Heart left ventricle (tissue), 16 donors: ENCODE measurements at regions not wholly inside any gene's neighbourhood (a gene's known extent, or its start where the extent isn't known, plus 50 kb on each side); places are given as distances from the start of the nearest gene placed in this dataset.

Experiments used
- ATAC-seq, 4 donors: fragments of 200-7000 bp; cut with Tn5 transposase; one replicate each; pipeline ENCODE4 v1.9.1; 2020 to 2022; ENCODE audit warnings: moderate library complexity in 4 of 4, mild to moderate bottlenecking in 3 of 4, moderate number of reproducible peaks in 1 of 4
- DNase-seq, 5 donors: peaks; one replicate each; pipeline ENCODE4 v3.0.0-alpha.2; 2020
- H3K27ac ChIP-seq, 12 donors: fragments of 200-600 bp; sonication (generic) in 4 of 12; one replicate each; pipeline versions ENCODE4 v1.5.0 to v1.8.0; 2016 to 2022; ENCODE audit warnings: mild to moderate bottlenecking in 2 of 12
- H3K27me3 ChIP-seq, 9 donors: fragments of 200-600 bp; sonication (generic) in 2 of 9; one replicate each; pipeline versions ENCODE4 v1.5.1 to v1.8.0; 2016 to 2022; ENCODE audit warnings: mild to moderate bottlenecking in 3 of 9
- H3K36me3 ChIP-seq, 9 donors: fragments of 200-600 bp; sonication (generic) in 2 of 9; one replicate each; pipeline versions ENCODE4 v1.5.0 to v1.8.0; 2018 to 2022; ENCODE audit warnings: mild to moderate bottlenecking in 2 of 9
- H3K4me1 ChIP-seq, 12 donors: fragments of 200-600 bp; sonication (generic) in 4 of 12; one replicate each; pipeline versions ENCODE4 v1.5.0 to v1.8.0; 2016 to 2022; ENCODE audit warnings: mild to moderate bottlenecking in 3 of 12
- H3K4me3 ChIP-seq, 12 donors: fragments of 200-600 bp; sonication (generic) in 4 of 12; one replicate each; pipeline versions ENCODE4 v1.5.0 to v1.8.0; 2017 to 2022; ENCODE audit warnings: mild to moderate bottlenecking in 9 of 12, moderate library complexity in 4 of 12
- H3K9me3 ChIP-seq, 12 donors: fragments of 200-600 bp; sonication (generic) in 4 of 12; one replicate each; pipeline versions ENCODE4 v1.5.0 to v1.8.0; 2016 to 2022; ENCODE audit warnings: mild to moderate bottlenecking in 1 of 12
- POLR2A ChIP-seq, 2 donors: fragments of 450-650 bp; IDR thresholded peaks; one replicate each; pipeline ENCODE4 v1.6.1; 2017; ENCODE audit warnings: antibody characterized with exemption in 2 of 2, mild to moderate bottlenecking in 2 of 2, moderate library complexity in 2 of 2
- WGBS, 4 donors: extraction: QIAGEN DNeasy Blood & Tissue Kit in 2 of 4; methylation state at CpG; one replicate each; pipeline versions ENCODE4 v1.1.5 to v1.1.7; 2013 to 2018; 5-methylcytosine and 5-hydroxymethylcytosine counted together
- intact Hi-C, 10 donors: fragments of 100-400 bp; cut with DNase I; formaldehyde crosslinking; loops; one replicate each; pipeline versions ENCODE4 v1.11.1 to v1.14.2; 2022
- TF ChIP-seq, protein P1 (sequence below), 12 donors: fragments of 200-600 bp; sonication (generic) in 4 of 12; IDR thresholded peaks; one replicate each; pipeline versions ENCODE4 v1.5.0 to v1.8.0; 2018 to 2022; ENCODE audit warnings: antibody characterized with exemption in 12 of 12, mild to moderate bottlenecking in 5 of 12
- donor health status: ischemic (EF 13 %, LVEDD 7.1; RV severe dilation, severe dysfunction).
- donor health status: healthy with polysubstance abuse.
- donor health status: DM: no; HTN: yes; CAD: no.
- donor health status: DM: no; HTN: no; CAD: no.
- donor health status: ischemic (EF 25% LVEDD 6.9; RV normal size, moderate dysfunction).
- donor health status: ischemic (EF 25% LVEDD 5.7; RV mildly dilated, moderate dysfunction).
- donor health status: healthy.
- donor health status: DM: yes; HTN: yes; CAD: no.
- donor health status: ischemic (EF 35%, LVEDD 5.7; RV mildly dilated, moderate dysfunction).
- donor health status: nonischemic (EF 11% LVEDD 7.7; RV severe dilation, severe dysfunction).
- donor health status: DM: yes; HTN: yes; CAD: no.
- donor health status: PGD.
- donor health status: ischemic (EF 29% LVEDD 5.4; RV normal size, mild dysfunction).
- donor health status: nonischemic (EF 23%, LVEDD 6.1; RV moderate dilation, normal function).

DNA sequence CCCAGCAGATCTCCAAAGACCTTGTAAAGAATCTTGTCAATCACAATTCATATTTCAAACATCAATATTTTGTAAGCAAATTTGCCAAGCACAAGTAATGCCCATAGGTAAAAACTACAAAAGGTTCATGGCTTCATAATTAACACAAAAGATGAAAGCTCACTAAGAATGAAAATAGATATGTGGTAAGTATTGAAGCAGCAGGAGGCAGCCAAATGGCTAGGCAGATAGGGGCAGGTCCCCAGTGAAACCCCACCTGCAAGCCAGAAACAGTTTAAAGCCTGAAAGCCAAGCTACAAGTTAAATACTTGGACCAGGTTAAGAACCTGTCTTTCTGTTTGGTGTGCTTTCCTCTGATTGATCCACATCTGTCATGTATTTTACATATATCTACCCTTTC is 942.6 kb upstream of the SPRY2 start:
- Histone ChIP-seq H3K4me3 (no peak overlapping the region), H3K4me1 (no peaks in the 10 kb centered on the region), H3K36me3 (no peaks in the 10 kb centered on the region), H3K27me3 (no peaks in the 10 kb centered on the region), H3K27ac (no peak overlapping the region), H3K9me3 (peaks cover 0 to 9% (median 0%) of the 10 kb centered on the region in 12 donors)
- intact Hi-C loops: no loop called here
- no peak for TF ChIP-seq POLR2A (IDR thresholded peaks at IDR 0.05)
- TF ChIP-seq, protein P1, sequence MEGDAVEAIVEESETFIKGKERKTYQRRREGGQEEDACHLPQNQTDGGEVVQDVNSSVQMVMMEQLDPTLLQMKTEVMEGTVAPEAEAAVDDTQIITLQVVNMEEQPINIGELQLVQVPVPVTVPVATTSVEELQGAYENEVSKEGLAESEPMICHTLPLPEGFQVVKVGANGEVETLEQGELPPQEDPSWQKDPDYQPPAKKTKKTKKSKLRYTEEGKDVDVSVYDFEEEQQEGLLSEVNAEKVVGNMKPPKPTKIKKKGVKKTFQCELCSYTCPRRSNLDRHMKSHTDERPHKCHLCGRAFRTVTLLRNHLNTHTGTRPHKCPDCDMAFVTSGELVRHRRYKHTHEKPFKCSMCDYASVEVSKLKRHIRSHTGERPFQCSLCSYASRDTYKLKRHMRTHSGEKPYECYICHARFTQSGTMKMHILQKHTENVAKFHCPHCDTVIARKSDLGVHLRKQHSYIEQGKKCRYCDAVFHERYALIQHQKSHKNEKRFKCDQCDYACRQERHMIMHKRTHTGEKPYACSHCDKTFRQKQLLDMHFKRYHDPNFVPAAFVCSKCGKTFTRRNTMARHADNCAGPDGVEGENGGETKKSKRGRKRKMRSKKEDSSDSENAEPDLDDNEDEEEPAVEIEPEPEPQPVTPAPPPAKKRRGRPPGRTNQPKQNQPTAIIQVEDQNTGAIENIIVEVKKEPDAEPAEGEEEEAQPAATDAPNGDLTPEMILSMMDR (IDR thresholded peaks at IDR 0.05): no peak
- DNase-seq: no peak
- no peak for ATAC-seq

DNA sequence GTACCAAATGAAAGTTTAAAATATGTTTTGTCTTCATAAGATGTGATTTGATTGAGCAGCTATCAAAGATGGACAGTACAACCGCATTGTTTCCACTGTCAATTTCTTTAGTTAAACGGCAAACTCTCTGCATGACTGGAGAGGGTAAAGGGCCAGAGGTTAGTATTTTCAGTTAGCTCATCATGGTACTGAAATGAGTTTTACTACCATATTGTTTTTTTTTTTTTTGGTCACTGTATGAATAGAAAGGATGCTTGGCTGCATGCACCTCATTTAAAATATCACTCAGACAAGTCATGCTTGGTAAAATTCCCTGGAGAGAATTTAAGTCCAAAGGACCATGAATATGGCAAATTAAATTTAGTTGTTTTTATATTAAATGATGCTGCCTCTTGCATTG is 942.1 kb upstream of the SPRY2 start:
- H3K27ac ChIP-seq: no peak overlapping the region
- 90 to 96% (median 93%) methylated on average over 2 of the region's 2 CpGs for WGBS, 4 donors
- H3K9me3 ChIP-seq: peaks cover 0 to 9% (median 0%) of the 10 kb centered on the region in 12 donors
- no peak for ATAC-seq
- intact Hi-C loops: no loop called here
- H3K36me3 ChIP-seq: no peaks in the 10 kb centered on the region
- no peaks in the 10 kb centered on the region for H3K4me1 ChIP-seq
- no peak for DNase-seq
- TF ChIP-seq, protein P1 (IDR thresholded peaks at IDR 0.05): no peak
- TF ChIP-seq POLR2A (IDR thresholded peaks at IDR 0.05): no peak
- H3K4me3 ChIP-seq: no peak overlapping the region
- H3K27me3 ChIP-seq: no peaks in the 10 kb centered on the region

DNA sequence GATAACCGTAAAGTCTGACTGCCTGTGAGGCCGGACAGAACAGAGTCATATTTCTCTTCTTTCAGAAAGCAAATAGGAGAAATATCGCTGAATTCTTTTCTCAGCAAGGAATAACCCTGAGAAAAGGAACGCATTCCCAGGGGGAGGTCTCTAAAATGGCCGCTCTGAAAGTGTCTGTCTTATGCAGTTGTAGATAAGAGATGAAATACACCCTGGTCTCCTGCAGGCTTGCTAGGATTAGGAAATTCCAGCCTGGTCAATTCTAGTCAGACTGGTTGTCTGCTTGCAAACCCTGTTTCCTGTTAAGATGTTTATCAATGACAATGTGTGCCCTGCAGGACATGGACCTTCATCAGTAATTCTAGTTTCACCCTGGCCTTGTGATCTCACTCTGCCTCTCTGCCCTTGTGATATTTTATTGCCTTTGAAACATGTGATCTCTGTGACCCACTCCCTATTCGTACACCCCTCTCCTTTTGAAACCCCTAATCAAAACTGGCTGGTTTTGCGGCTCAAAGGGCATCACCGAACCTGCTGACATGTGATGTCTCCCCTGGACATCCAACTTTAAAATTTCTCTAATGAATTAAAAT is 934.8 kb upstream of the SPRY2 start:
- intact Hi-C loops: no loop called here
- WGBS, 4 donors: 78 to 85% (median 81%) methylated on average over 8 of the region's 8 CpGs
- H3K27ac ChIP-seq: no peak overlapping the region
- DNase-seq (no peak), ATAC-seq (no peak)
- H3K9me3 ChIP-seq: peaks cover 0 to 45% (median 10%) of the 10 kb centered on the region in 12 donors
- H3K4me1 ChIP-seq: no peaks in the 10 kb centered on the region
- H3K27me3 ChIP-seq: no peaks in the 10 kb centered on the region
- no peaks in the 10 kb centered on the region for H3K36me3 ChIP-seq
- TF ChIP-seq, protein P1 (IDR thresholded peaks at IDR 0.05): no peak
- TF ChIP-seq POLR2A (IDR thresholded peaks at IDR 0.05): no peak
- no peak overlapping the region for H3K4me3 ChIP-seq

DNA sequence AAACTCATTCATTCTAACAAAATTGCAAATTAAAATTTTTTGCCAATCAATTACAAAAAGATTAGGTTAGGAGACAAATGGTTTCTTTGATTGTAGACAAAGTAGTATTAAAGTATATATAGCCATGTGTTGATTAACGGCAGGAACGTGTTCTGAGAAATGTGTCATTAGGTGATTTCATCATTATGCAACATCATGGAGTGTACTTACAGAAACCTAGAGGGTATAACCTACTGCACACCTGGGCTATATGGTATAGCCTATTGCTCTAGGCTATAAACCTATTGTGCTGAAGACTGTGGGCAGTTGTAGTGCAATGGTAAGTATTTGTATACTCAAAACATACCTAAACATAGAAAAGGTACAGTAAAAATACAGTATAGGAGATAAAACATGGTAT is 906.8 kb upstream of the SPRY2 start:
- no peak for ATAC-seq
- Histone ChIP-seq H3K9me3 (no peaks in the 10 kb centered on the region), H3K4me1 (no peaks in the 10 kb centered on the region), H3K36me3 (no peaks in the 10 kb centered on the region), H3K27me3 (no peaks in the 10 kb centered on the region), H3K27ac (no peak overlapping the region), H3K4me3 (no peak overlapping the region)
- intact Hi-C loops: no loop called here
- DNase-seq: no peak
- WGBS, 4 donors: 82 to 86% (median 84%) methylated on average over 2 of the region's 2 CpGs
- TF ChIP-seq, protein P1 (IDR thresholded peaks at IDR 0.05): no peak
- TF ChIP-seq POLR2A (IDR thresholded peaks at IDR 0.05): no peak
